ENCODE measurements at regions not wholly inside any gene's neighbourhood (a gene's known extent, or its start where the extent isn't known, plus 50 kb on each side); places are given as distances from the start of the nearest gene placed in this dataset.

- no peaks in the 10 kb centered on the region for H4K20me1 ChIP-seq (replicated peaks; ENCODE audit: insufficient read depth)
- TF ChIP-seq CTCF (conservative IDR thresholded peaks at IDR 0.05; ENCODE audit: low read depth in 2 of 2) (no peak), REST (IDR thresholded peaks at IDR 0.05; ENCODE audit: unreplicated experiment) (no peak), EZH2 (IDR thresholded peaks at IDR 0.05; ENCODE audit: low read depth, unreplicated experiment) (no peak), ZNF462 (CRISPR knock-in tag; IDR thresholded peaks at IDR 0.05) (no peak), CREB1 (CRISPR knock-in tag; IDR thresholded peaks at IDR 0.05; ENCODE audit: low read depth) (no peak), ZNF331 (CRISPR knock-in tag; IDR thresholded peaks at IDR 0.05; ENCODE audit: low read depth) (no peak), STAT1 (IDR thresholded peaks at IDR 0.05; ENCODE audit: unreplicated experiment) (no peak), POLR2AphosphoS5 (IDR thresholded peaks at IDR 0.05; ENCODE audit: low read depth) (no peak), ZNF114 (CRISPR knock-in tag; IDR thresholded peaks at IDR 0.05) (no peak), NANOG (IDR thresholded peaks at IDR 0.05; ENCODE audit: borderline replicate concordance) (no peak), EZH2phosphoT487 (IDR thresholded peaks at IDR 0.05; ENCODE audit: unreplicated experiment) (no peak), JUNB (IDR thresholded peaks at IDR 0.05; ENCODE audit: unreplicated experiment) (no peak), ETS1 (IDR thresholded peaks at IDR 0.05) (no peak)
Measured at GRCh38 chr16:50427107-50427506, 58.3 kb upstream of the BRD7 start.

More at GRCh38 chr16:50427107-50427506, 58.3 kb upstream of the BRD7 start:
- ATAC-seq (no peak), DNase-seq (ENCODE audit: low spot score) (no peak)
- Histone ChIP-seq H3K79me2 (replicated peaks; ENCODE audit: insufficient read depth) (no peaks in the 10 kb centered on the region), H3K9me2 (ENCODE audit: insufficient read depth) (peaks cover 8% of the 10 kb centered on the region; the same call in 1 of the 2 replicates), H3K4me1 (ENCODE audit: insufficient read depth) (no peaks in the 10 kb centered on the region), H3K27me3 (ENCODE audit: insufficient read depth) (no peaks in the 10 kb centered on the region), H3K27ac (ENCODE audit: low read depth) (no peak overlapping the region), H3K36me3 (ENCODE audit: insufficient read depth) (no peaks in the 10 kb centered on the region), H3K4me2 (no peak overlapping the region), H3F3A (replicated peaks; ENCODE audit: low read depth) (no peaks in the 10 kb centered on the region), H3K4me3 (no peak overlapping the region), H2AFZ (no peak overlapping the region)
- Mint-ChIP-seq H3K9me3 (peaks cover 5% of the 10 kb centered on the region; the same call in 2 of the 3 replicates), H3K4me3 (no peak overlapping the region), H3K27ac (no peak overlapping the region), H3K4me1 (no peaks in the 10 kb centered on the region), H3K27me3 (ENCODE audit: insufficient read depth, low read depth, poor library complexity) (peaks cover 2% of the 10 kb centered on the region), H3K36me3 (ENCODE audit: low read depth) (no peaks in the 10 kb centered on the region)

All from GM23338 (cell line).